ENCODE measurements at regions not wholly inside any gene's neighbourhood (a gene's known extent, or its start where the extent isn't known, plus 50 kb on each side); places are given as distances from the start of the nearest gene placed in this dataset.
"Not testable (repeated sequence)": the region's sequence is repeated elsewhere in the genome, so short reads cannot be mapped to it uniquely, and the experiment has no call there.

DNA sequence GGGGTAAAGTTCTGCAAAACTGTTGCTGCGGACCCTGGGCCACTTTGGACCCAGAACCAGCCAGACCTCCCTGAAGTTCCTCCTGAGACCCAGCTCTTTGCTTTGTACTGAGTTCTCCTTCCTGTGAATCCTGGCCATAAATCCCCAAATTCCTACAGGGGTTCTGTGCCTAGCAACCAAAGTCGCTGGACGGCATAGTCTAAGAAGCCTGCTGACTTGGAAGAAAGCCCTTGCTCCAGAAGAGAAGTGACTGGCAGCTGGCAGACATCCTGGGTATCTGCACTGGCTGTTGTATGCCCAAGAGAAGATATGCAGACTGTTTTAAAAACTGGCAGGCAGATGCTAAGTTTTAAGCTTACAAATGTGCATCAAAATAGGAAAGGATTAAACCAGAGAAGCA is 99.9 kb upstream of the SLC24A4 start:
- DNase-seq = no peak

DNA sequence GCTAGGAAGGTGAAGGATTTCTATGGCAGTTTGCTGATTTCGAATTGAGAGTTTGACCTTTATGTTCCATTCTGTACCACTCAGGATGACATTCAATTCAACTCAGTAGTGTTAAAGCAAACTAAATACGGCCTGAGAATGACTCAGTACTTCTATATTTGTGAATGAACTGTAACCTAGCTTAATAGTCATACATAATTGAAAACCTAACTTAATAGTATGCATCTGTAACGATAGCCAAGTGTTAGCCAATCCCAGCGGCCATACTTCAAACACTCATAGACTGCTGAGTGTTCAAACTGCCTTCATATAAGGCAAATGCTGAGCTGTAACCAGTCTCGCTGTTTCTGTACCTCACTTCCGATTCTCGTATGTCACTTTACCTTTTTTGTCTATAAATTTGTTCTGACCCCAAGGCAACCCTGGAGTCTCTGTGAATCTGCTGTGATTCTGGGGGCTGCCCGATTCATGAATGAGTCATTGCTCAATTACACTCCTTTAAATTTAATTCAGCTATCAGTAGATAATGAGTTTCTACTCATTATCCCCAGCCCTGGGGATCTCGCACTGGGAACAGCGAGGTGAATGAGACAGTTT is 98.5 kb upstream of the SLC24A4 start:
- DNase-seq = no peak

DNA sequence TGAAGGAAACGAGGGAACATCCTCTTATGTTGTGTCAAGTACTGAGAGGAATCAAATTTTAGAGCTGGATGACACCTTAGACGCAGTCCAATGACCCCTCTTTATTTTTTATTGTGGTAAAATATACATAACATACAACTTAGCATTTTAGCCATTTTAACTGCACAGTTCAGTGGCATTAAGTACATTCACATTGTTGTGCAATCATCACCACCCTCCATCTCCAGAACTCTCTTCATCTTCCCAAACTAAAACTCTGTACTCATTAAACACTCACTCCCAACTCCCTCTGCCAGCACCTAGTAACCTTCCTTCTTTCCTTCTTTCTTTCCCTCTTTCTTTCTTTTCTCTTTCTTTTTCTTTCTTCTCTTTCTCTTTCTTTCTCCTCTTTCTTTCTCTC is 97.2 kb upstream of the SLC24A4 start:
- DNase-seq = no peak

DNA sequence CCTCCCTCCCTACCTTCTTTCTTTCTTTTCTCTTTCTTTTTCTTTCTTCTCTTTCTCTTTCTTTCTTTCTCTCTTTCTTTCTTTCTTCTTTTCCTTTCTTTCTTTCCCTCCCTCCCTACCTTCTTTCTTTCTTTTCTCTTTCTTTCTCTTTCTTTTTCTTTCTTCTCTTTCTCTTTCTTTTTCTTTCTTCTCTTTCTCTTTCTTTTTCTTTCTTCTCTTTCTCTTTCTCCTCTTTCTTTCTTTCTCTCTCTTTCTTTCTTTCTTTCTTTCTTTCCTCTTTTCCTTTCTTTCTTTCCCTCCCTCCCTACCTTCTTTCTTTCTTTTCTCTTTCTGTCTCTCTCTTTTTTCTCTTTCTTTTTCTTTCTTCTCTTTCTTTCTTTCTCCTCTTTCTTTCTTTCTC is 96.8 kb upstream of the SLC24A4 start:
- not testable (repeated sequence) for DNase-seq

DNA sequence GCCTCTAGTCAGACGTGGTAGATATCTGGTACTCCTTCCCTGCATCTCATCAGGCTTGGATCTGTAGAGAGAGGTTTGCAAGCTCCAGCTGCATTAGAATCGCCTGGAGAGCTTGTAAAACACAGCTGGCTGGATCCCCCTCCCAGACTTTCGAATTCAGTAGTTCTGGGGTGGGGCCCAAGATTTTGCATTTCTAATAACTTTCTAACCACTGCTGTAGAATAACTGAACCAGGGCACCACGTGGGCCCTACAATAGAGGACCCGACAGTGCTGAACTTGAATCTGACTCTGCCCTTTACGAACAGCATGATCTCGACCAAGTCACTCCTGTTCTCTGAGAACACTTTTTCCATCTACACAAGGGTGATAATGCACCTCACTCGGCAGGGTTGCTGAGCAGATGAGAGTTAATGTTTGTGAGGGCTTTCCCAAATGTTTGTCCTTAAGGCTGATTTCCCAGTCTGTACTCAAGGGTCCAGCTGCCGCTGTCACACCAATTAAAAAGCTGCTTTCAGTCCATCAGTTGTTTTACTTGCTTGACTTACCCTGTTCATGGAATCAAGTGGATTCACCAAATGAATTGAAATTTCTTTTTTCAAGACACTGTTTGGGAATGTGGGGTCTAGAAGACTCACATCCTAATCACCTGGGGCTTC is 86.6 kb upstream of the SLC24A4 start:
- no peak for DNase-seq

DNA sequence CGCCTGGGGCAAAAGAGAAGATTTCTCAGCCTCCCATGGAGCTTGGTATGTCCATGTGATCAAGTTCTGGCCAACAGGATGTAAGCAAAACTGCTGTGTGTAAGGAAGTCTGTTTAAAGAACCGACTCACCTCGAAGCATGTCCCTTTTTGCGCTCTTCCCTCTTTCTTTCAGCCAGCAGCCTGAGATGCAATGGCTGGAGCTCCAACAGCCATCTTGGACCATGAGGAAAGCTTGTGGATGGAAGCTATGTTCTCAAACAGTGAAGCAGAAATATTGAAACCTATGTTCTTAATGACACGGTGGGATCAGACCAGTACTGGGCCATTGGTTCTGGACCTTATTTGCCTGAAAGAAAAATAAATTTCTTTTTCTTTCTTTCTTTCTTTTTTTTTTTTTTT is 82.3 kb upstream of the SLC24A4 start:
- no peak for DNase-seq

DNA sequence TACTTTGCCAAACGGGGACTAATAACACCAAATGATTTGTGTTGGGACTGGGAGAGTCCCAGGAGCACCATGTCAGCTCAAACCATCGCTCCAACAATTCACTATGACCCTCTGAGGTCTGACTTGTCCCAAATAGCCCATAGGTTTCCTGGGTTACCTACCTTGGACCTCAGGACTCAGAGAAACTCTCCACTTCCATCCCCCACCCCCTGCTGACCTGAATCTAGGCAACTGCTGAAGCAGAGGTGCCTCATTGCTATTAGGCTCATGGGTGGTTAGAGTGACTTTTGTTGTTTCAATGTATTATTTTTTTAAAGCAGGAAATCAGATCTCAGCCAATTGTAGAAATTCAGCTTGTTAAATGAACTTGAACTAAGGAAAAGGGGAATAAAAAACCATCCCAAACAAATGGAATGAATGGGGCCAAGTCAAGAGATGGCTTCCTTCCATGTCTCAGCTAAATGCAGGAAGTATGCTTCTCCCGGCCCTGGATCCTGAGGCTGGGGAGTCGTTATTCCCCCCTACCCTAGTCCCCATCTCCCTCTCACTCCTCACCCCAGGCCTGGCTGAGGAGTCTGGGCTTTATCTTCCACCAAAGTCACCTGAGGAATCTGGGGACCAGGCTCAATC is 80.9 kb upstream of the SLC24A4 start:
- no peak for DNase-seq

DNA sequence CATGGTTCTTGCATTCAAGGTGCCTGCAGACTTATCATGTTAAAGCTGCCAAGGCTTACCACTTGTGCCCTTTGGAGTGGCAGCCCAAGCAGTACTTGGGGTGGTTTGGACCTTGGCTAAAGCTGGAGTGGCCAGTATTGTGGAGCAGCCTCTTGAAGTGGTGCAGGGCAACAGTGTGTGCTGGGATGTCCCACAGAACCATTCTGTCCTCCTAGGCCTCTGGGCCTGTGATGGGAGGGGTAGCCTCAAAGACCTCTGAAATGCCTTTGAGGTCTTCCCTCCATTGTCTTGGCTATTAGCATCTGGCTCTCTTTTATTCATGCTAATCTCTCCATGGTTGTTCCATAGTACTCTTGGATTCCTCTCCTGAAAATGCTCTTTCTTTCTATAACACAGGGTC is 78.2 kb upstream of the SLC24A4 start:
- no peak for DNase-seq

DNA sequence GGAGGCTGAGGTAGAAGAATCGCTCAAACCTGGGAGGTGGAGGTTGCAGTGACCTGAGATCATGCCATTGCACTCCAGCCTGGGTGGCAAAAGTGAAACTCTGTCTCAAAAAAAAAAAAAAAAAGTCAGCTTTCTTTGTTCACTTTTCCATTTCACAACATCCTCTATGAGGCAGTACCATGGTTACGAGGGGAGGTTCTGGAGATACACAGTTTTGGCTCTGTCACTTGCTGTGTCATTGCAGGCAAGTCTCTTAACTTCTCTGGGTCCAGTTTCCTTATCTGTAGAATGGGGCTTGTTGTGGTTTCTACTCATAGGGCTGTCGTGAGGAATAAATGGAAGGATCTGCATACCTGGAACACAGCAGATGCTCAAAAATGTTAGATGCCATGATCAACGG is 75.6 kb upstream of the SLC24A4 start:
- DNase-seq = no peak

DNA sequence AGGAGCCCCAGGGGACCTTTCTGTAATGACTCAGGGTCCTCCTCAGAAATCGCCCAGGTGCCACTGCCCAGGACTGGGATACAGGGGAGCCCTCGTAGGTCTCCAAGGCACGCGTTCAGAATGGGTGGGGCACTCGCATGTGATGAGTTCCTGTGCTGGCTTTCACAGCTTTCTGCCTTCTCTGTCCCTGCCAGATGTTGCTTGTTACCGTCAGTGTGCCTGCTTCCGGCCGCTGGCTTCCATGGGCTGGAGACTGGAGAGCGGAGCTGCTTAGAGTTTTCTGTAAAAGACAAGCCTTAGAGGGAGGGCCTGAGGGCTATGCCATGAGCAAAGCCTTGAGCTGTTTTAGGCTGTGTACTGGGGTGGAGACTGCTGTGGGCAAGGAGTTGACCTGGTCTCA is 75.0 kb upstream of the SLC24A4 start:
- no peak for DNase-seq

DNA sequence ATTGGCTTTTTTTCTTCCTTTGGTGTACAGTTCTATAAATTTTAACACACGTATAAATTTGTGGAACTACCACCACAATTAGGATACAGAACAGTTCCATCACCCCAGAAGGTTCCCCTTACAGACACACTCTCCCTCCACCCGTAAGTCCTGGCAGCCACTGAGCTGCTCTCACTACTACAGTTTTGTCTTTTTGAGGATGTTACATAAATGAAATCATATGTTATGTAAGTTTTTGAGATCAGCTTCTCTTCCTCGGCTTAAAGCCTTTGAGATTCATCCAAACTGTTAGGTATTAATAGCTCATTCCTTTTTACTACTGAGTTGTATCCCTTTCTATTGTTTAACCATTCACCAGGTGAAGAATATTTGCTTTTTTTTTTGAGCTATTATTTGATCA is 74.3 kb upstream of the SLC24A4 start:
- no peak for DNase-seq

DNA sequence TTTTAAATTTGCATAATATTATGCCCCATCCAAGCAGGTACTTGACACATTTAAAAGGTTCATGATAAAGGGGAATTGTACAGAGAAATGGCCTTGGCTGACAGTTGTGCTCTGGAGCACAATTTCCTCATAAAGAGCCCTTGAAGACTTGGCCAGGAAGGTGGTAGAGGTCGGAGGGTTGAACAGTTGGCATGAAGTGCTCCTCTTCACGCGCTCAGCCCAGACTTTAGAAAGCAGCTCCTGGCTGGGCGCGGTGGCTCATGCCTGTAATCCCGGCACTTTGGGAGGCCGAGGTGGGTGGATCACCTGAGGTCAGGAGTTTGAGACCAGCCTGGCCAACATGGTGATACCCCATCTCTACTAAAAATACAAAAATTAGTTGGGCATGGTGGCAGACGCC is 72.6 kb upstream of the SLC24A4 start:
- not testable (repeated sequence) for DNase-seq

DNA sequence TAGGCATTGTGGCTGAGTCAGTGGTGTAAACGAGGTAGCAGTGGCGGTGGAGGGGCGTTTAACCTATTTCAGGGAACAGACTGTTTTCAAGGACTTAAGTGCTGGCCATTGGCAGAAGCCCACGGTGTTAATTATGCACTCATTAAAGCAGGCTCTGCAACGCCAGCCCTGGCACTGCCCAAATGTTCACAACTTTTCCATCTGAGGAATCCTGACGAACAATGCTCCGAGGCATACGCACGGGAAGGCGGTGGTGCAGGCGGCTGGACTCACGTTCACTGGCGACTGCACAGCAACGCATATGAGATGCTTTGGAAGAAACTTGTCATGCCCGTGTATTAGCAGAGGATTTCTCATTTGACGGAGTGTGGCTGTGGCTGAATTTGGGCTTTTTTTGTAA is 70.6 kb upstream of the SLC24A4 start:
- DNase-seq = peak; percentile 88

DNA sequence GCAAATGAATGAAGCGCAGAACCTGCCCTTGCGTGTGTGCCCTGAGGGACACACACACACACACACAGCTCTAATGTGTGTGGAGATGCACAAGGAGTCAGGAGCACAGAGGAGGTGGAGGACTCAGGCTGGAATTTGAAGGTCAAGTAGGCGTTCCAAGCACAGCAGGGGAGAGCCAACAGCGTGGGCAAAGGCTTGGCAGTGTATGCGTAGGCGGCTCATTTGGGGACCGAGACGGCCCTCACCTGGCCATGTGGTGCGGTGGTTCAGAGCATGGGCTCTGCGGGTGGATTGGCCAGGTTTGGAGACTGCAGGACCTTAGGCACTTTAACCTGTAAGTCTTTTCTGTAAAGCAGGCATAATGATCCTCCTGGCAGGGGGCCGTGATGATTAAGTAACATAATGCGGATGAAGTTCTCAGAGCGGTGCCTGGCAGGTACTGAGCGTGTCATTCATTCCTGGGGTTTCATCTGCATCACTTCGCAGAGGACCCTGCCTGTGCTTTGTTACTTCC is 69.5 kb upstream of the SLC24A4 start:
- DNase-seq = no peak

DNA sequence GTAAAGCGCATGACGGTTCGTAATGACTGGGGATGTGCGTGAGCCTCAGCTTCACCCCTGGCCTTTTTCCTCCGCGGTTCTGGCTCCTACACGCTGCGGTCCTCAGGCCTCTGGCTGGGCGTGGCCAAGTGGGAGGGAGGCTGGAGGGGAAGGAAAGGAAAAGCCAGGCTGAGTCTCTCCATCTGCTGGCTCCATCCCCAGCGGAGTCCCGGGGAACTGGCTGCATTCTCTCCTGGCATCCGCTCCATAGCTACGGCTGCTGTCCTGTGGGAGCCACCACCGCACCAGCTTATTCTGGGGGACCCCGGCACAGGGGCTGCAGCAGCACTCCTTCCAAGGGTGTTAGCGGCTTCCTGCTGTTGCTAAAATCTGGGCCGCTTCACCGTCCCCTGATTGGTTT is 68.2 kb upstream of the SLC24A4 start:
- DNase-seq = no peak

DNA sequence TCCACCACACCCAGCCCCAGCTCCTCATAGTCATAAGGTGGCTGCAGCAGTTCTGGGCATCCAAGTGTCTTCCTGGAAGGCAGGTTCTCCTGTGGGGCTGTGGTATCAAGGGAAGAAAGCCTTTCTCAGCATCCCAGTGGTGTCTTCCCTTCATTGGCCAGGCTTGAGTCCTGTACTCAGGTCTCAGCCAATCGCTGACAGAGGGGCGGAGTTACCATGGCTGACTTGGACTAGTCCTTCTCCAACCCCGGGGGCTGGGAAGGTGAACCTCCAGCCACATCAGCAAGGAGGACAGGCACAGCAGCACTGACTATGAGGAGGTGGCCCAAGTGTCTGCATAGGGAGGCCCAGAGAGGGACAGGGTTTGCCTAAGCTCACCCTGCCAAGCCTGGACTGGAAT is 64.0 kb upstream of the SLC24A4 start:
- no peak for DNase-seq

DNA sequence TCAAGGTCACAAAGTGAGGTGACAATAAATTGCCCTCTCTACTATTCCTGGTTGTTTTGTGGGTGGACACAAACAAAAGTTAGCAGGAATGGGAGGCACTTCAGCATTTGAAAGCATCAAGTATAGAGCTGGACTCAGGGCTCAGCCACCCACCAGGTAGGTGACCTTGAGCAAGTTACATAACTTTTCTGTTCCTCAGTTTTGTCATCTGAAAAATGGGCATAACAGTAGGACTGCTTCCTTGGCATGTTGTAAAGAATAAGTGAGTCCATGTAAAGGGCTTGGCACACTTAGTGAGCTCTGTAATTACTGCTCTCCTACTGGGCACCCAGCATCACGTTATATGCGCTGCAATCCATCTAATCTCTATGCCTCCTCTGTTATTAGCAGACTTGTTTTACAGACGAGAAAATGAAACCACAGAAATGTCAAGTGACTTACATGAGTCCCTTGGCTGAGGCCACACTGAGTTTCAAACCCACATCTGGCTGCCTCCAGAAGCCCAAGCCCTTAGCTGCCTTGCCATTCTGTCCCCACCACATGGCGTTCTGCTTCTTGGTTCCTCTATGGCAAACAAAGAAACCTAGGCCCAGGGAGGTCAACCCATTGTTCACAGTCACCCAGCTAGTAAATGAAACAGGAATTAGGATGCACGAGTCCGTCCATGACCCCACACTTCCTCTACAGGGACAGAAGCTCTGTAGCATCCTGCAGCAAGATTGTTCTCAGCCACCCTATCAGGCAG is 63.2 kb upstream of the SLC24A4 start:
- no peak for DNase-seq

DNA sequence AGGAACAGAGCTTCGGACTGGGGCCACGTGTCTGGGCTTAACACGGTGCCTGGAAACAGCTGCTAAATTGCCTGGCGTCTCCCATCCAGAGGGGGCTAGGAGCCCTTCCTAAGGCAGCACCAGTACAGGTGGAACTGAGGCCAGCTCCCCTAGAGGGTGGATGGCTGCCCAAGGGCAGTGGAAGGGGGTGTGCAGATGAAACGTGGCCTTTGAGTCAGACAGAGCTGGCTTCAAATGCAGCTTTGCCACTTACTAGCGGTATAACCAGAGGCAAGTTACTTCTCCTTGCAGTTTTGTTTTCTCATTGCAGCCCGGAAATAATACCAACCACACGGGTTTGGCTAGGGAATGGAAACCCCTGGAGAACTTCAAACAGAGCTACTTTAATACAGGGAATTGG is 59.3 kb upstream of the SLC24A4 start:
- no peak for DNase-seq

DNA sequence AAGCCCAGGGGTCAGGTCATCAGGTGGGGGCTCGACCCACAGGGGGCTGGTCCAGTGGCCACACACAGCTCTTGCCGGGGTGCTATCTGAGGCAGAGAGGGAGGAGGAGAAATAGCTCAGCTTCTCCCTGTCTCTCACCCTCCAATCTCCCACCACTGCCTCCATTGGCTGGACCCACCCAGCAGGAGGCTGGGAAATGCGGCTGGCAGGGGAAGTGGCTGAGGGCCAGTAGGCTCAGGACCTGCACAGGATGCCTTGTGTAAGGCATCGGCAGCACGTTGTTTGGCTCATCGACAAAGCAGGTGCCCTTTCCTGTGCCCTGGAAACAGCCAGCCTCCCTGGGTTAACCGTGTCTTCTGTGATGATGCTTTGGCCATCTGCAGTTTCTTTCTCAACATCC is 58.8 kb upstream of the SLC24A4 start:
- no peak for DNase-seq

DNA sequence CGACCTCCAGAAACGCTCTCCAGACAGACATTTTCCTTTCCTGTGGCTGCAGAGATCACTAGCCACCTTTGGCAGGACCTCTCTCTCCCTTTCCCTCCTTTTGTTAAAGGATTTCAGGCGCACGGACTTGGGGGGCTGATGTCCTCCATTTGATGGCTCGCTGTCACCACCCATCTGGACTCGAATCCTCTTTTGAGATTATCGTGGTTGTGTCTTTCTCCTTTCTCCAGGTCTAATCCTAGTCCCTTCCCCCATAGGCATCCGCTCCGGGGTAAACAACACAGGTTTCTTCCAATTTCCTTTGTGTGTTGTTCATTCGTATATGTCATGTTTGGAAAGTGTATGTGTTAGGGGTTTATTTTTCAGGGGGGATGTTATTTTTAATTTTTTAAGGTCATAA is 56.7 kb upstream of the SLC24A4 start:
- DNase-seq = no peak

Data from NCI-H1105 treated with DMSO at 0.1 percent for 48 hours (cell line).